ENCODE measurements at regions not wholly inside any gene's neighbourhood (a gene's known extent, or its start where the extent isn't known, plus 50 kb on each side); places are given as distances from the start of the nearest gene placed in this dataset.
"Not testable (repeated sequence)": the region's sequence is repeated elsewhere in the genome, so short reads cannot be mapped to it uniquely, and the experiment has no call there.

- not testable (repeated sequence) for H3K4me1 ChIP-seq (replicated peaks); H3K27me3 ChIP-seq (replicated peaks); H3K4me3 ChIP-seq; H3K9me3 ChIP-seq (replicated peaks); H3K27ac ChIP-seq; DNase-seq (ENCODE audit: low read depth in 1 of 2, low spot score in 2 of 2); H3K36me3 ChIP-seq
Observed at GRCh38 chrX:3919668-3920423, 206.4 kb upstream of the PRKX start.

DNA sequence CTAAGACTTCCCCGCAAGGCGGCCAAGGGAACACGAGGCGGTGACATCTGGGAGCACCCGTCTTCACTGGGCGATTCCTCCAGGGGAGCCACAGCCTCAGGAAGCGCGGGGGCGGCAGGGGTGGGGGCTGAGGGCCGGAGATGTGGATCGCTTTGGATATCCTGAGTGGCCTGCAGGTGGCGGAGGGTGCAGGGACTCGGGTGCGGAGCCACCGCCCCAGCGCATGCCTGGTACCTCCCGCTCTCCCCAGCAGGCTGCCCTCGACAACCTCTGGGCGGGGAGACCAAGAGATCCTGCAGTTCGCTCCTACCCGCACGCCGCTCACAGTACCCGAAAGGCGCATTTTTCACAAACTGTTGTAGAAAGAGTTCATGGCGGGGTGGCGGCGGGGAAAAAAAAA, 201.4 kb upstream of the PRKX start:
- not testable (repeated sequence) for H3K36me3 ChIP-seq; H3K27me3 ChIP-seq (replicated peaks); H3K4me1 ChIP-seq (replicated peaks); H3K4me3 ChIP-seq; H3K9me3 ChIP-seq (replicated peaks); H3K27ac ChIP-seq; DNase-seq (ENCODE audit: low read depth in 1 of 2, low spot score in 2 of 2)

- not testable (repeated sequence) for DNase-seq (ENCODE audit: low read depth in 1 of 2, low spot score in 2 of 2); H3K36me3 ChIP-seq; H3K27me3 ChIP-seq (replicated peaks); H3K27ac ChIP-seq; H3K4me3 ChIP-seq; H3K9me3 ChIP-seq (replicated peaks); H3K4me1 ChIP-seq (replicated peaks)
Observed at GRCh38 chrX:3914059-3914458, 200.6 kb upstream of the PRKX start.

- DNase-seq (ENCODE audit: low read depth in 1 of 2, low spot score in 2 of 2); H3K9me3 ChIP-seq (replicated peaks); H3K27ac ChIP-seq; H3K27me3 ChIP-seq (replicated peaks); H3K4me3 ChIP-seq; H3K4me1 ChIP-seq (replicated peaks); H3K36me3 ChIP-seq: not testable (repeated sequence)
Observed at GRCh38 chrX:3911012-3911411, 197.6 kb upstream of the PRKX start.

- not testable (repeated sequence) for H3K27me3 ChIP-seq (replicated peaks); DNase-seq (ENCODE audit: low read depth in 1 of 2, low spot score in 2 of 2); H3K36me3 ChIP-seq; H3K9me3 ChIP-seq (replicated peaks); H3K4me3 ChIP-seq; H3K27ac ChIP-seq; H3K4me1 ChIP-seq (replicated peaks)
Observed at GRCh38 chrX:3910611-3911010, 197.2 kb upstream of the PRKX start.

- not testable (repeated sequence) for DNase-seq (ENCODE audit: low read depth in 1 of 2, low spot score in 2 of 2); H3K36me3 ChIP-seq; H3K9me3 ChIP-seq (replicated peaks); H3K4me3 ChIP-seq; H3K27me3 ChIP-seq (replicated peaks); H3K27ac ChIP-seq; H3K4me1 ChIP-seq (replicated peaks)
Observed at GRCh38 chrX:3905522-3906258, 192.2 kb upstream of the PRKX start.

- H3K9me3 ChIP-seq (replicated peaks) = not testable (repeated sequence)
Observed at GRCh38 chrX:3902222-3902621, 188.8 kb upstream of the PRKX start.

DNA sequence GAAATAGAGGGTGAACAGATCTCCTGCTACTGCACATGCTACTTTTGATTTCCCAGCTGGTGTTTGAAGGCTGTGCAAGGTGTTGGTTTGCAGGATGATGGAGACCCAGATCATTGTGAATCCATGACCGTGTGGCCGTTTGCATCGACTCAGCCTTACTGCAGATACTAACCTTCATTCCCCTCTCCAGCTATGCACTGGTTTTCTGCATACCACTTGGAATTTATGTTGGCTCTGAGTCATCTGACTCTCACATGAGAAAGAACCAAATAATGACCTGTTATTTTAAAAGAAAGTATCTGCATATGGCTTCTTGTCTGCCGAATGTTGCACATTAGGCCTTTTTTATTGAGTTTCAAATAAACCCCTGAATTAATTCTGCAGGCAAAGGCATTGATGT, 183.3 kb upstream of the PRKX start:
- not testable (repeated sequence) for H3K4me3 ChIP-seq; H3K27me3 ChIP-seq (replicated peaks); DNase-seq (ENCODE audit: low read depth in 1 of 2, low spot score in 2 of 2)

More at GRCh38 chrX:3902222-3902621, 188.8 kb upstream of the PRKX start:
- H3K27me3 ChIP-seq (replicated peaks); H3K27ac ChIP-seq; DNase-seq (ENCODE audit: low read depth in 1 of 2, low spot score in 2 of 2); H3K36me3 ChIP-seq; H3K4me1 ChIP-seq (replicated peaks); H3K4me3 ChIP-seq: not testable (repeated sequence)

DNA sequence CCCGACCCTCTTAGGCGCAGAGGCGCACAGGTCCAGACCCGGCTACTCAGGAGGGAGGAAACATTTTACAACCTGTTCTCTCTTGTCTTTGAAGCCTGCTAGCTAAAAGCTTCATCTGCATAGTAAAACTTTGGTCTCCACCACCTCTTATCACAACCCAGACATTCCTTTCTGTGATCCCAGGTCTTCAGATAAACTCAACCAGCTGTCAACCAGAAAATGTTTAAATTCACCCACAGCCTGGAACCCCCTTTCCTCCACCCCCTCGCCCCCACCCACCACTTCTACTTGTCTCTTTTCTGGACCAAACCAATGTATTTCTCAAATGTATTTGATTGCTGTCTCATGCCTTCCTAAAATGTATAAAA, 169.1 kb upstream of the PRKX start:
- H3K9me3 ChIP-seq (replicated peaks) = not testable (repeated sequence)

More for the DNA sequence above, 183.3 kb upstream of the PRKX start:
- H3K27ac ChIP-seq; H3K9me3 ChIP-seq (replicated peaks); H3K4me1 ChIP-seq (replicated peaks); H3K36me3 ChIP-seq: not testable (repeated sequence)

GRCh38 chrX:3881898-3882552, 168.6 kb upstream of the PRKX start:
- not testable (repeated sequence) for H3K27ac ChIP-seq; DNase-seq (ENCODE audit: low read depth in 1 of 2, low spot score in 2 of 2); H3K9me3 ChIP-seq (replicated peaks); H3K4me1 ChIP-seq (replicated peaks); H3K4me3 ChIP-seq; H3K27me3 ChIP-seq (replicated peaks); H3K36me3 ChIP-seq

More for the DNA sequence above, 169.1 kb upstream of the PRKX start:
- H3K4me3 ChIP-seq; H3K4me1 ChIP-seq (replicated peaks); H3K27me3 ChIP-seq (replicated peaks); DNase-seq (ENCODE audit: low read depth in 1 of 2, low spot score in 2 of 2); H3K27ac ChIP-seq; H3K36me3 ChIP-seq: not testable (repeated sequence)

- not testable (repeated sequence) for H3K9me3 ChIP-seq (replicated peaks); H3K27ac ChIP-seq; H3K4me1 ChIP-seq (replicated peaks); DNase-seq (ENCODE audit: low read depth in 1 of 2, low spot score in 2 of 2); H3K4me3 ChIP-seq; H3K36me3 ChIP-seq; H3K27me3 ChIP-seq (replicated peaks)
Observed at GRCh38 chrX:3881255-3881895, 167.9 kb upstream of the PRKX start.

- not testable (repeated sequence) for H3K36me3 ChIP-seq; H3K4me1 ChIP-seq (replicated peaks); H3K27me3 ChIP-seq (replicated peaks); H3K4me3 ChIP-seq; H3K9me3 ChIP-seq (replicated peaks); DNase-seq (ENCODE audit: low read depth in 1 of 2, low spot score in 2 of 2); H3K27ac ChIP-seq
Observed at GRCh38 chrX:3876393-3876792, 162.9 kb upstream of the PRKX start.

- not testable (repeated sequence) for H3K4me1 ChIP-seq (replicated peaks); H3K36me3 ChIP-seq; H3K27ac ChIP-seq; H3K4me3 ChIP-seq; H3K9me3 ChIP-seq (replicated peaks); DNase-seq (ENCODE audit: low read depth in 1 of 2, low spot score in 2 of 2); H3K27me3 ChIP-seq (replicated peaks)
Observed at GRCh38 chrX:3875638-3876037, 162.2 kb upstream of the PRKX start.

Measured in SJSA1 (cell line).